Gastrocnemius medialis (tissue), 4 donors: ENCODE measurements at regions not wholly inside any gene's neighbourhood (a gene's known extent, or its start where the extent isn't known, plus 50 kb on each side); places are given as distances from the start of the nearest gene placed in this dataset.
"Not testable (repeated sequence)": the region's sequence is repeated elsewhere in the genome, so short reads cannot be mapped to it uniquely, and the experiment has no call there.

Source experiments
- ATAC-seq, 2 donors: fragments of 150-250 bp; one replicate each; pipeline ENCODE4 v1.9.1; 2016
- DNase-seq, 2 donors: peaks; one replicate each; pipeline ENCODE4 v3.0.0-alpha.2; 2019
- H3K27ac ChIP-seq, 4 donors: fragments of 200-600 bp; sonication (generic); 1 replicate in 1 of 4; 2 replicates in 3 of 4; pipeline ENCODE4 v1.5.1; 2016 to 2018; ENCODE audit warnings: mild to moderate bottlenecking in 2 of 4, moderate library complexity in 1 of 4
- H3K27me3 ChIP-seq, 3 donors: fragments of 200-600 bp; sonication (generic) in 2 of 3; 1 replicate in 1 of 3; 2 replicates in 2 of 3; pipeline versions ENCODE4 v1.5.1 to v1.6.0; 2016 to 2019; ENCODE audit warnings: mild to moderate bottlenecking in 1 of 3, moderate library complexity in 1 of 3
- H3K36me3 ChIP-seq, 2 donors: fragments of 200-600 bp; sonication (generic) in 1 of 2; one replicate each; pipeline ENCODE4 v1.5.1; 2017 to 2018
- H3K4me1 ChIP-seq, 2 donors: fragments of 200-600 bp; sonication (generic) in 1 of 2; one replicate each; pipeline ENCODE4 v1.5.1; 2016 to 2017; ENCODE audit warnings: mild to moderate bottlenecking in 2 of 2
- H3K4me3 ChIP-seq, 4 donors: fragments of 200-600 bp; sonication (generic) in 3 of 4; 1 replicate in 1 of 4; 2 replicates in 3 of 4; pipeline ENCODE4 v1.5.1; 2016 to 2019; ENCODE audit warnings: mild to moderate bottlenecking in 2 of 4
- H3K9me3 ChIP-seq, 3 donors: fragments of 200-600 bp; sonication (generic) in 2 of 3; 1 replicate in 1 of 3; 2 replicates in 2 of 3; pipeline ENCODE4 v1.5.1; 2016 to 2019
- POLR2A ChIP-seq, 2 donors: fragments of 450-650 bp; IDR thresholded peaks; one replicate each; pipeline ENCODE4 v1.6.1; 2017; ENCODE audit warnings: antibody characterized with exemption in 2 of 2, mild to moderate bottlenecking in 2 of 2, moderate library complexity in 2 of 2
- in situ Hi-C, 4 donors: fragments of 200-750 bp; cut with MboI; loops; one replicate each; pipeline versions ENCODE4 v1.15.0 to v1.8.0; 2017; ENCODE audit warnings: low sequenced_read_pairs in 4 of 4
- intact Hi-C: fragments of 100-400 bp; cut with DNase I; formaldehyde crosslinking; loops from one replicate; pipeline ENCODE4 v1.15.1; 2023; ENCODE audit warnings: low total_unique reads
- TF ChIP-seq, protein P1 (sequence below), 5 experiments: fragments of 450-650 bp in 3 of 5; fragments of 200-600 bp in 2 of 5; sonication (generic) in 2 of 5; IDR thresholded peaks in 4 of 5; conservative IDR thresholded peaks in 1 of 5; 1 replicate in 4 of 5; 2 replicates in 1 of 5; pipeline ENCODE4 v1.5.1; 2016 to 2019; ENCODE audit warnings: antibody characterized with exemption in 5 of 5, mild to moderate bottlenecking in 3 of 5, moderate library complexity in 3 of 5

DNA sequence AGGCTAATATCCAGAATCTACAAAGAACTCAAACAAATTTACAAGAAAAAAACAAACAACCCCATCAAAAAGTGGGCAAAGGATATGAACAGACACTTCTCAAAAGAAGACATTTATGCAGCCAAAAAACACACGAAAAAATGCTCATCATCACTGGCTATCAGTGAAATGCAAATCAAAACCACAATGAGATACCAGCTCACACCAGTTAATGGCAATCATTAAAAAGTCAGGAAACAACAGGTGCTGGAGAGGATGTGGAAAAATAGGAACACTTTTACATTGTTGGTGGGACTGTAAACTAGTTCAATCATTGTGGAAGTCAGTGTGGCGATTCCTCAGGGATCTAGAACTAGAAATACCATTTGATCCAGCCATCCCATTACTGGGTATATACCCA lies 73.0 kb upstream of the CCT8L2 start:
- H3K4me1 ChIP-seq, H3K9me3 ChIP-seq, H3K27ac ChIP-seq, intact Hi-C loops, DNase-seq, ATAC-seq, H3K4me3 ChIP-seq, H3K27me3 ChIP-seq, H3K36me3 ChIP-seq, in situ Hi-C loops: not testable (repeated sequence)

DNA sequence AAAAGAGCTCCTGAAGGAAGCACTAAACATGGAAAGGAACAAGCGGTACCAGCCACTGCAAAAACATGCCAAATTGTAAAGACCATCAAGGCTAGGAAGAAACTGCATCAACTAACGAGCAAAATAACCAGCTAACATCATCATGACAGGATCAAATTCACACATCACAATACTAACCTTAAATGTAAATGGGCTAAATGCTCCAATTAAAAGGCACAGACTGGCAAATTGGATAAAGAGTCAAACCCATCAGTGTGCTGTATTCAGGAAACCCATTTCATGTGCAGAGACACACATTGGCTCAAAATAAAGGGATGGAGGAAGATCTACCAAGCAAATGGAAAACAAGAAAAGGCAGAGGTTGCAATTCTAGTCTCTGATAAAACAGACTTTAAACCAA lies 69.7 kb upstream of the CCT8L2 start:
- ATAC-seq, H3K4me3 ChIP-seq, H3K27me3 ChIP-seq, DNase-seq, H3K27ac ChIP-seq, H3K4me1 ChIP-seq, H3K9me3 ChIP-seq, H3K36me3 ChIP-seq, intact Hi-C loops, in situ Hi-C loops: not testable (repeated sequence)

DNA sequence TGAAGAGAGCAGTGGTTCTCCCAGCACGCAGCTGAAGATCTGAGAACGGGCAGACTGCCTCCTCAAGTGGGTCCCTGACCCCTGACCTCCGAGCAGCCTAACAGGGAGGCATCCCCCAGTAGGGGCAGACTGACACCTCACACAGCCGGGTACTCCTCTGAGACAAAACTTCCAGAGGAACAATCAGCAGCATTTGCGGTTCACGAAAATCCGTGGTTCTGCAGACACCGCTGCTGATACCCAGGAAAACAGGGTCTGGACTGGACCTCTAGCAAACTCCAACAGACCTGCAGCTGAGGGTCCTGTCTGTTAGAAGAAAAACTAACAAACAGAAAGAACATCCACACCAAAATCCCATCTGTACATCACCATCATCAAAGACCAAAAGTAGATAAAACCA lies 68.4 kb upstream of the CCT8L2 start:
- DNase-seq, H3K27me3 ChIP-seq, intact Hi-C loops, H3K36me3 ChIP-seq, H3K4me3 ChIP-seq, H3K27ac ChIP-seq, H3K4me1 ChIP-seq, H3K9me3 ChIP-seq, in situ Hi-C loops, ATAC-seq: not testable (repeated sequence)

DNA sequence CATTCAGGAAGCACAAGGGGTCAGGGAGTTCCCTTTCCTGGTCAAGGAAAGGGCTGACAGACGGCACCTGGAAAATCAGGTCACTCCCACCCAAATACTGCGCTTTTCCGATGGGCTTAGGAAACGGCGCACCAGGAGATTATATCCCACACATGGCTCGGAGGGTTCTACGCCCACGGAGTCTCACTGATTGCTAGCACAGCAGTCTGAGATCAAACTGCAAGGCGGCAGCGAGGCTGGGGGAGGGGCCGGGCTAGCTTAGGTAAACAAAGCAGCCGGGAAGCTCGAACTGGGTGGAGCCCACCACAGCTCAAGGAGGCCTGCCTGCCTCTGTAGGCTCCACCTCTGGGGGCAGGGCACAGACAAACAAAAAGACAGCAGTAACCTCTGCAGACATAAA lies 68.0 kb upstream of the CCT8L2 start:
- H3K27ac ChIP-seq, H3K36me3 ChIP-seq, intact Hi-C loops, H3K27me3 ChIP-seq, in situ Hi-C loops, H3K4me3 ChIP-seq, DNase-seq, H3K9me3 ChIP-seq, ATAC-seq, H3K4me1 ChIP-seq: not testable (repeated sequence)

DNA sequence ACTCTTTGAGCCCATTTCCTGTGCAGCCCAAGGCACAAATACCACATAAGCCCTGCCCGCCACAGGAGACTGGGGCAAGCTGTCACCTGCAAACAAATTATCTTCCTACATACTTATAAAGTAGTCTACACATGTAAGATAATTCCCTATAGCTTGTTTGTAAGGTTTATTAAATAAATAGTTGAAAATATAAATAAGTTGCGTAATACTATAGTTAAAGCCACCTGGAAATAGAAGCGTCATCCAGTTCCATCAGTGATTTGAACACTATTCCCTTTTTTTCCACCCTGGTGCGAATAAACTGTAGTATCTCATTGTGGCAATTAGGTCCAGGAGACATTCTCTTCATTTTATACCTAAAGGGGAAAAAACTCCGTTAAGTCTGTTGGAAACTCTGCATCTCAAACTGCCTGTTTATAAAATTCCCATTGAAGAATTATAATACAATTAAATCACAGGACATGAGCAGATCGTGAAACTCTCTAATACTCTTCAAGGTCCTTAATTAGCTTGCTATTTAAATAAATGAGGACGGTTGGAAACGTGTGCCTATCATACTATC lies 66.7 kb upstream of the CCT8L2 start:
- H3K27ac ChIP-seq, H3K36me3 ChIP-seq, intact Hi-C loops, H3K27me3 ChIP-seq, DNase-seq, H3K9me3 ChIP-seq, ATAC-seq, in situ Hi-C loops, H3K4me1 ChIP-seq, H3K4me3 ChIP-seq: not testable (repeated sequence)

DNA sequence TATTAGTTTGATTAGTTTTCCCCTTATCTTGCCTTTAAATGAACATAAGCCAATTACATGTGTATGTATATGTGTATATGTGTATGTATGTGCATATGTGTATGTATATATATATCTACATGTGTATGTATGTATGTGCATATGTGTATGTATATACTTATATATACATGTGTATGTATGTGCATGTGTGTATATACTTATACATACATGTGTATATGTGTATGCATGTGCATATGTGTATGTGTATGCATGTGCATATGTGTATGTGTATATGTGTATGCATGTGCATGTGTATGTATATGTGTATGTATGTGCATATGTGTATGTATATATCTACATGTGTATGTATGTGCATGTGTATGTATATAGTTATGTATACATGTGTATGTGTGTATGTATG lies 65.5 kb upstream of the CCT8L2 start:
- H3K27me3 ChIP-seq = no peaks in the 10 kb centered on the region
- H3K36me3 ChIP-seq = no peaks in the 10 kb centered on the region
- in situ Hi-C loops = no loop called here
- ATAC-seq (no peak), DNase-seq (no peak)
- H3K4me1 ChIP-seq = no peaks in the 10 kb centered on the region
- H3K4me3 ChIP-seq = no peak overlapping the region
- no peaks in the 10 kb centered on the region for H3K9me3 ChIP-seq
- intact Hi-C loops = no loop called here
- H3K27ac ChIP-seq = no peak overlapping the region
- TF ChIP-seq, protein P1, sequence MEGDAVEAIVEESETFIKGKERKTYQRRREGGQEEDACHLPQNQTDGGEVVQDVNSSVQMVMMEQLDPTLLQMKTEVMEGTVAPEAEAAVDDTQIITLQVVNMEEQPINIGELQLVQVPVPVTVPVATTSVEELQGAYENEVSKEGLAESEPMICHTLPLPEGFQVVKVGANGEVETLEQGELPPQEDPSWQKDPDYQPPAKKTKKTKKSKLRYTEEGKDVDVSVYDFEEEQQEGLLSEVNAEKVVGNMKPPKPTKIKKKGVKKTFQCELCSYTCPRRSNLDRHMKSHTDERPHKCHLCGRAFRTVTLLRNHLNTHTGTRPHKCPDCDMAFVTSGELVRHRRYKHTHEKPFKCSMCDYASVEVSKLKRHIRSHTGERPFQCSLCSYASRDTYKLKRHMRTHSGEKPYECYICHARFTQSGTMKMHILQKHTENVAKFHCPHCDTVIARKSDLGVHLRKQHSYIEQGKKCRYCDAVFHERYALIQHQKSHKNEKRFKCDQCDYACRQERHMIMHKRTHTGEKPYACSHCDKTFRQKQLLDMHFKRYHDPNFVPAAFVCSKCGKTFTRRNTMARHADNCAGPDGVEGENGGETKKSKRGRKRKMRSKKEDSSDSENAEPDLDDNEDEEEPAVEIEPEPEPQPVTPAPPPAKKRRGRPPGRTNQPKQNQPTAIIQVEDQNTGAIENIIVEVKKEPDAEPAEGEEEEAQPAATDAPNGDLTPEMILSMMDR (IDR thresholded peaks at IDR 0.05 in 4 of 5, conservative IDR thresholded peaks at IDR 0.05 in 1 of 5) = no peak
- TF ChIP-seq POLR2A (IDR thresholded peaks at IDR 0.05) = no peak

DNA sequence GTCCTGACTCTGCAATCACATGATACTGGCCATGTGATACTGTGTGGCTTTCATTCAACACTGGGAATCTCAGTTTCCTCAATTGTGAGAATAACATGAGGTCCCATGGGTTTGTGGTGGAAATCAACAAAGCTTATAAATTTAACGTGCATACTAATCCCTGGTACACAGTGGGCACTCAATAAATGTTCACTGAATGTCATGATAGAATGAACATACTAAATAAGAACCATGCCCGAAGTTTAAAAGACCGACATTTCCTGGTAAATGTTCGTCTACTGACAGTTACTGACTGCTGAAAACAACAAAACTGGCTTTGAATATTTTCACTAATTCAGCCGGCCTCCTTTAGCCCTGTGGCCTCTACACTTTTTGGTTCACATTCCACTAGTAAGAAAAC lies 62.3 kb upstream of the CCT8L2 start:
- in situ Hi-C loops (no loop called here), intact Hi-C loops (no loop called here)

DNA sequence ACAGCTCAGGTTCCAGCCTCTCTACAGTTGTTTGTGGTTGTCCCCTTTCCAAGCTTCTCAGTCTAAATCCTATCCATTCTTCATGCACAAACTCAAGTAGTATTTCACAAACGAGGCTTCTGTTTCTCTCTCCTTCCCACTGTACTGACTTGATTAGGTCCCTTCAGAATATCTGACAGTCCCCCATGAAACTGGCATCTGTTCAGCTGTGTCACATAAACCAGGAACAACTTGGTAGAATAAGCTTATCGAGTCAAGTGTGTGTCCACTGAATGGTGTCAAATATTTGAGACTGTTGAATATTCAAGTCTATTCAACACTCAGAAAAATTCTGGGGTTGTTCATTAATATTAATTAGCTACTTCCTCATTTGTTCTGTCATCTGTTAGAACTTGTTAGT lies 61.7 kb upstream of the CCT8L2 start:
- H3K27me3 ChIP-seq, H3K4me3 ChIP-seq, ATAC-seq, DNase-seq, in situ Hi-C loops, intact Hi-C loops, H3K27ac ChIP-seq, H3K9me3 ChIP-seq, H3K4me1 ChIP-seq, H3K36me3 ChIP-seq: not testable (repeated sequence)

More for the DNA sequence above, 62.3 kb upstream of the CCT8L2 start:
- DNase-seq (no peak), ATAC-seq (no peak)
- no peaks in the 10 kb centered on the region for H3K9me3 ChIP-seq
- no peaks in the 10 kb centered on the region for H3K4me1 ChIP-seq
- no peak for TF ChIP-seq POLR2A (IDR thresholded peaks at IDR 0.05)
- TF ChIP-seq, protein P1 (IDR thresholded peaks at IDR 0.05 in 4 of 5, conservative IDR thresholded peaks at IDR 0.05 in 1 of 5) = no peak
- H3K27ac ChIP-seq = no peak overlapping the region
- H3K36me3 ChIP-seq = no peaks in the 10 kb centered on the region
- no peaks in the 10 kb centered on the region for H3K27me3 ChIP-seq
- H3K4me3 ChIP-seq = no peak overlapping the region

DNA sequence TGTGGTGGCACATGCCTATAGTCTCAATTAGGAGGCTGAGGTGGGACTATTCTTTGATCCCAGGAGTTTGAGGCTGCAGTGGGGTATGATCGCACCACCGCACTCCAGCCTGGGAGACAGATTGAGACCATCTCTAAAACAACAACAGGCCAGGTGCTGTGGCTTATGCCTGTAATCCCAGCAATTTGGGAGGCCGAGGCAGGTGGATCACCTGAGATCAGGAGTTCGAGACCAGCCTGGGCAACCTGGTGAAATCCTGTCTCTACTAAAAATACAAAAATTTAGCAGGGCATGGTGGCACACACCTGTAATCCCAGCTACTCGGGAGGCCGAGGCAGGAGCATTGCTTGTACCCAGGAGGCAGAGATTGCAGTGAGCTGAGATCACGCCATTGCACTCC lies 60.6 kb upstream of the CCT8L2 start:
- H3K4me3 ChIP-seq, H3K4me1 ChIP-seq, H3K27ac ChIP-seq, H3K27me3 ChIP-seq, intact Hi-C loops, in situ Hi-C loops, H3K9me3 ChIP-seq, ATAC-seq, H3K36me3 ChIP-seq, DNase-seq: not testable (repeated sequence)
